HG03103 (cell line): ENCODE measurements at regions not wholly inside any gene's neighbourhood (a gene's known extent, or its start where the extent isn't known, plus 50 kb on each side); places are given as distances from the start of the nearest gene placed in this dataset.

ENCODE experiments used
- ATAC-seq: cut with Tn5 transposase; IDR thresholded peaks from one replicate; pipeline ENCODE4 v1.9.1; 2021; ENCODE audit warnings: low read depth; ENCODE audit not compliant: unreplicated experiment

- no peak for ATAC-seq
Observed at GRCh38 chr4:144202081-144202480, 61.6 kb upstream of the GYPA start.

GRCh38 chr4:144203155-144203554, 62.6 kb upstream of the GYPA start:
- ATAC-seq = no peak

DNA sequence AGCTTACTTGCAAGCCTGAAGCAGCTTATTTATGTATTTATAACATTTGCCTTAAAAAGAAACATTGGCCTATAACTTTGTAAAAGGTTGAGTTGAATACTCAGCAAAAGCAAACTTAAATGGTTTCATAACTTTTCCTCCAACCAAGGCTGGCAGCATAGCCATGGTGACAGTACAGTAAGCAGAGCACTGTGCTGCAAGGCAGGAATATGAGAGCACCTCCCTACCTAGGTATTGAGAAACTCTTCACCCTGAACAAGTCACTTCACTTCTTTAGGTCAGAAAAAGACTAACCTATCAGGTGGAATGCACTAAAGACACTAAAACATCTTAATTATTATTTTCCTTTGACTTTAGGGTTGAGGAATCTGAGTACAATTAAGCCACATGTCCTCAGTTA, 63.9 kb upstream of the GYPA start:
- ATAC-seq = no peak

GRCh38 chr4:144206711-144207110, 66.2 kb upstream of the GYPA start:
- no peak for ATAC-seq

GRCh38 chr4:144208074-144208473, 67.6 kb upstream of the GYPA start:
- no peak for ATAC-seq

DNA sequence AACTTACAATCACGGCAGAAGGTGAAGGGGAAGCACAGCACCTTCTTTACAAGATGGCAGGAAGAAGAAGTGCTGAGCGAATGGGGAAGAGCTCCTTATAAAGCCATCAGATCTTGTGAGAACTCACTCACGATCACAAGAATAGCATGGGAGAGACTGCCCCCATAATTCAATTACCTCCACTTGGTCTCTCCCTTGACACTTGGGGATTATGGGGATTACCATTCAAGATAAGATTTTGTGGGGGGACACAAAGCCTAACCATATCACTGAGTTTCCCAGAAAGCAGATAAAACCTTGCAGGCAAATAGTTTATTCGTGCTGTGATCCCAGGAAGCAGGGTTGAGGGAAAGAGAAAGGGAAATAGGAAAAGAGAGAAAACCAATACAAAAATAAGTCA, 69.0 kb upstream of the GYPA start:
- ATAC-seq = no peak

GRCh38 chr4:144213371-144213770, 72.9 kb upstream of the GYPA start:
- ATAC-seq = no peak

- no peak for ATAC-seq
Observed at GRCh38 chr4:144223149-144223548, 82.6 kb upstream of the GYPA start.

- ATAC-seq = no peak
Observed at GRCh38 chr4:144223661-144224060, 83.1 kb upstream of the GYPA start.

- no peak for ATAC-seq
Observed at GRCh38 chr4:144259285-144259684, 118.8 kb upstream of the GYPA start.

DNA sequence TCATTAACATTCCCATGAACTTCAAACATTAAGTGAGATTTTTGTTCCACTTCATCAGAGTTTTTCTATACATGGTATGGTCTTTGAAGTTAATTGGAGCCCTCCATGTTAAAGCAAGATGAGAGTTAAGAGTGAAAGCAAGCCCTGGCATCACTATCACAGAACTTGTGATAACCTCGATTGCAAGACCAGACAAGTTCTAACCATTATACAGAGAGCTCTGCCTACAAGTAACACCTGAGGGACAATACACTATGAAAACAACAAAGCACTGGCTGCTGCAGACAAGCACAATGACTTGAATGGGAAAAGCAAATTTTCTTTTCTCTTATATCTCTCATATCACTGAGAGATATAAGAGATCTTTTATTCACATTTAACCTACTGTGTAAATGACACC, 126.6 kb upstream of the GYPA start:
- ATAC-seq = no peak

DNA sequence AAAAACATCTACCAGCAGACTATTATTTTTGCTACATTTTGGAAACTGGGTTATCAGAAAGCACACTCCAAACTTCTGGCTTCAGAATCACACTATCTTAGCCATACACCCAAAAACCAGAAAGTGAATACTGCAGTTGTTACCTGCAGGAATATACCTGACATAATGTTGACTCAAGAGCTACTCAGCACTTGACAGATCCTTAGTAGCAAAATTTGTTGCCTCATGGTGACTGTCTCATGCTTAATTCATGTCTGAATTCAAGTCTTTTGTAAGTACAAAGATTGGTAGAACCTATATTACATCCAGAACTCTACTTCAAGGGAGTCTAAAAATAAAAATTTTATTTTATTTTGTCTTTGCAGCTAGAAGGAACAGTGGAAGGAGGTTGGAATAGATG, 140.2 kb upstream of the GYPA start:
- no peak for ATAC-seq

DNA sequence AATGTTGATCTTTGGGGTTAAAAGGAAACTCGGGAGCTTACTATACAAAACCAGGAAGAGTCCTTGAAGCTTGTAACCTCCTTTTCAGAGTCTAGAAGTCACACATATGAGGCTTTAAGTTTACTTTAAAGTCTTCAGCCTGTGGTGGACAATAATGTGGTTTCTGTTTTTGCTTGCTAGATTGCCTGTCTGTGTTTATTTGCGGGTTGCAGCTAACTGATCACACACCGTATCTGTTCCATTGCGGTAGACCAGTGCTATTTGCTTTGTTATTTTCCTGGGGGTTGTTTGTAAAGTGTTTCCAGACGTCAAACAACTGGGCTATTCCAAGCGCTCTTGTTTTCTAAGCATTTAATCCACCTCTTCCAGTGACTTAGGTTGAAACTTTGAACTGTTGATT, 143.0 kb upstream of the GYPA start:
- no peak for ATAC-seq

DNA sequence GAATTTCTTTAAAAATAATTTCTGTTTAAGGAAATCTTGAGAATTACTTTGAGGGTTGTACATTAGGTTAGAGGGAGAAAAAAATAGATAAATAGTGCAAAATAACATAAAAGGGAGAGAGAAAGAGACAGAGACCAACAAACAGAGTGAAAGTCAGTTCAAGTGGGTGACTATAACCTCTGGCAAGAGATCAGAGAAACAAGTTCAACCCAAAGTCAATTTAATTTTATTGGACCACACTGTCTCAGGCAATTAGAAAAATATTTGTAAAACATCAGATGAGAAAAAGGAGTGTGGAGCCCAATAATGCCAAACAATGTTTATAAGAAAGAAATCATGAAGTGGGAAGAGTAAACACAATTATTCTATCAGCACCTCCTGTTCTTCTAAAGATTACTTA, 143.5 kb upstream of the GYPA start:
- ATAC-seq = no peak

DNA sequence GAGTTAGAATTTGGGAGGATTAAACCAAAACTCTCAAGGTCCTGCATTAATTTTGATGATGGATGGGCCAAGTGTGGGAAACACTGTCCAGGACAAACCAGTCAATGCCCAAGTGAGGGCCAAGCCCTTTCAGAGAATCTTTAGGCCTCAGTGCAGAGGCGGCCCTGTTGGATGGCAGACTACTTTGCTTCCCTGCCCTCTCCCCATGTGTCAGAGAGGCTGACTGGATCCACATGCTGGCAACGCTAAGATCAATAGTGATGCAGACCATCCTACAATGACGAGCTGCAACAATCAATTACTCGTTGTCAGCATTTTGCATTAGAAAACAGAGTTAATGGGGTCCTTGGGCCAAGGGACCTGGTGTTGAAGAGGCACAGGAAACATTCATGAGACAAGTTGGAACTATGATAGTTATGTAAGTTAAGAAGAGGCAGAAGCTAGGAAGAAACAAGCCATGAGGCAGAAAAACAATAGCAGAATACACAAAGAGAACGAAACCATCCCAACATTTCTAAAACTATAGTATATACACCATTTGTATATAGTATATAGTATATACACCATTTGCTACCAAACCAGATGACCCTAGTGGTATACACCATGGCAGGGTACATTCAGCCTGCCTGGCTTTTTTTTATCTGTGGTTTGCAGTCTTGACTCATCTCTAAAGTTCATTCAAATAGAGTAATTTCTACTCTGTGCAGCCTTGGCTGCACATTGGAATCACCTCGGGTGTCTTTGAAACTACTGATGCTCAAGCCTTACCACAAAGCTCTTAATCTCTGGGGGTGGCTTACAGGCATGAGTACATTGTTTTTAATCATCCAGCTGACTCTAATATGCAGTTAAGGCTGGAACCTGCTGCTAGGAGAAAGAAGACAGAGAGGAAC, 147.7 kb upstream of the GYPA start:
- ATAC-seq = peak; percentile 95

DNA sequence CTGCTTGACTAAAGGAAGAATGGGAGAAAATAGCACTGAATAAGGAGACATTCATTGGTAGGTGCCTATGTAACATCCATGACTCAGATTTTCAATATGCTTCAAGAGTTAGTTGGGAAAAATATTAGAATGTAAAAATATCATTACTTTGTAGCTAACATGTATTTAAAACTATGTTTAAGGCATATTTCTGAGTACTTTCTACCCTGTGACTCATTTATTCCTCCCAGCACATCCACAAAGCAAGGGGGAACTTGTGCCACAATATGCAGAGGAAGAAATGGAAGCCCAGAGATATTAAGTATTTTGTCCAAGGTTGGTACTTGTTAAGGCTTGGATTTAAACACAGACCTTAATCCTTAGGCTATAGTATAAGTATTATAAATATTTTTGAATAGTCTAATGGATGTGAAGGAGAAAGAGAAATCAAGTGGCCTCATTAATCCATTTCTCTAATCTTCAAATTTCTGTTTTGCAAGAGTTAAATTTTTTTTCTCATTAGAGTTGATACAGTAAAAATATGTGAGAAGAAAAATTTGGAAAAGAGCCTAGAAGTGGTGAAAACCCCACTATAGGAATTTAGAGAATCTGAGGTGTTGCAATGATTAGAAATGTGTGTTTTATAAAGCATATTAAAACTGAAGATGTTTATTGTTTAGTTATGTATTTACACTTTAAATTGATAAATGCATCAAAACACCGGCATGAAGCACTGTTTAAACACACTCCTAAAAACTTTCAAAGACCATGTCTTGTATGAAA, 149.3 kb upstream of the GYPA start:
- ATAC-seq = no peak

- ATAC-seq = no peak
Observed at GRCh38 chr4:144291164-144291563, 150.6 kb upstream of the GYPA start.

DNA sequence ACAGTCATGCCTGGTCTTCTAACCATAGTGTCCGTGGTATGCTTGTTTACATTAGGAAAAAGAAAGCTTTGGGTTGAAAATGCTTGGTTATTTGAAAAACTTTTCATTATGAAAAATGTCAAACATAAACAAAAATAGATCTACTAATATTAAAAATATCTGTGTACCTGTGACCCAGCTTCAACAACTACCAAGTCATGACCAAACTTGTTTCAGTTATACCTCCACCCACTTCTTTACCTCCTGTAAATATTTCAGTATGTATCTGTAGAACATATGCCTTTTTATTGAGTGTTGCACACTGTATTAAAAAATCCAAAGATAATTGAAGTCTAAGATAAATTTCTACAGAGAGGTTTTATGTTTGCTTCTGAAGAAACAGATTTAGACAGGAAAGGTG, 153.7 kb upstream of the GYPA start:
- no peak for ATAC-seq

- no peak for ATAC-seq
Observed at GRCh38 chr4:144295286-144295995, 154.9 kb upstream of the GYPA start.

DNA sequence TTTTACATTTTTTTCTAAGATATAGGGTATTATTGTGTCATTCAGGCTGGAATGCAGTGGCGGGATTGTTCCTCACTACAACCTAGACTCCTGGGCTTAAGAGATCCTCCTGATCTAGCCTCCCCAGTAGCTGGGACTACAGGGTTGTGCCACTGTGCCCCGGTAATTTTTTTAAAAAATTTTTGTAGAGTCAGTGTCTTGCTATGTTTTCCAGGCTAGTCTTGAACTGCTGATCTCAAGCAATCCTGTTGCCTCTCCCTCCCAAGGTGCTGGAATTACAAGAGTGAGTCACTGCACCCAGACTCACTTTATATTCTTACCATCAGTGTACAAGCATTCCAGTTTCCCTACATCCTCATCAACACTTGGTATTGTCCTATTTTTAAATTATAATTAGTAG, 156.4 kb upstream of the GYPA start:
- no peak for ATAC-seq

DNA sequence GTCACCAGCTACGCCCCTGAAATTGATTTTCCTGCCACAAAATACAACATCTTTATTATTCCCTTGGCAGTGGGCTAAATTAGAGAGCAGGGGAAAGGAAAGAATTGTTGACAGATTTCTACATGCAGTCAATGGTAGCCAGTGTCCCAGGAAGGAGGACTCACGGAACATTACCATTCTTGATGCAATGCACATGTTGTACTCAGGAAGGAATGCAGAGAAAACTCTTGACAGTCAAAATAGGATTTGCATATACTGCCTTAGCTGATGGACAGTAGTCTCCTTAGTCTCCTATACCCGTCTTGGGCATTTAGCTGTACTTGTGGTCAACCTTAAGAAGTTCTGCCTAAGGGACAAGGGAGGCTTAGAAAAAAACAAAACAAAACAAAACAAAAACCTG, 158.0 kb upstream of the GYPA start:
- ATAC-seq = no peak
